Uterus (tissue), 2 donors: ENCODE measurements at regions not wholly inside any gene's neighbourhood (a gene's known extent, or its start where the extent isn't known, plus 50 kb on each side); places are given as distances from the start of the nearest gene placed in this dataset.

Source experiments
- CTCF ChIP-seq, 4 experiments: fragments of 200-600 bp in 2 of 4; fragments of 450-650 bp in 2 of 4; sonication (generic) in 2 of 4; IDR thresholded peaks; one replicate each; pipeline ENCODE4 v1.5.1; 2016 to 2019; ENCODE audit warnings: antibody characterized with exemption in 4 of 4, mild to moderate bottlenecking in 2 of 4, moderate library complexity in 1 of 4
- POLR2A ChIP-seq, 2 donors: fragments of 450-650 bp; IDR thresholded peaks; one replicate each; pipeline ENCODE4 v1.6.1; 2016; ENCODE audit warnings: antibody characterized with exemption in 2 of 2, mild to moderate bottlenecking in 1 of 2, moderate library complexity in 1 of 2

GRCh38 chr7:69516238-69516820 lies 81.9 kb upstream of the AUTS2 start:
- TF ChIP-seq CTCF (IDR thresholded peaks at IDR 0.05) (no peak), POLR2A (IDR thresholded peaks at IDR 0.05) (no peak)
